ENCODE measurements at regions not wholly inside any gene's neighbourhood (a gene's known extent, or its start where the extent isn't known, plus 50 kb on each side); places are given as distances from the start of the nearest gene placed in this dataset.

- no peak for TF ChIP-seq CTCF (IDR thresholded peaks at IDR 0.05; ENCODE audit: insufficient read depth, low read depth, low read length)
- H3K4me3 ChIP-seq (ENCODE audit: low read depth, low read length): no peak overlapping the region
- DNase-seq (ENCODE audit: low read depth): no peak
- H3K27me3 ChIP-seq (ENCODE audit: control insufficient read depth, insufficient read depth, low read length): no peaks in the 10 kb centered on the region
- H3K36me3 ChIP-seq (ENCODE audit: control insufficient read depth, insufficient read depth, low read length): no peaks in the 10 kb centered on the region
- ChIA-PET POLR2A (no interaction called here), CTCF (no interaction called here)
These were observed 105.7 kb upstream of the SEC61G start for GRCh38 chr7:54864663-54865062.

GRCh38 chr7:54869523-54869922 is 110.5 kb upstream of the SEC61G start:
- no peaks in the 10 kb centered on the region for H3K27me3 ChIP-seq (ENCODE audit: control insufficient read depth, insufficient read depth, low read length)
- no peak for DNase-seq (ENCODE audit: low read depth)

GRCh38 chr7:54874804-54875203 is 115.8 kb upstream of the SEC61G start:
- ChIA-PET POLR2A (interaction anchor here (0.5 kb wide), 1 partner anchor 46 kb away, joined by 4 read pairs; no protein-coding TSS in a partner anchor), CTCF (no interaction called here)
- DNase-seq (ENCODE audit: low read depth): no peak
- H3K4me3 ChIP-seq (ENCODE audit: low read depth, low read length): no peak overlapping the region
- no peaks in the 10 kb centered on the region for H3K27me3 ChIP-seq (ENCODE audit: control insufficient read depth, insufficient read depth, low read length)
- H3K36me3 ChIP-seq (ENCODE audit: control insufficient read depth, insufficient read depth, low read length): no peaks in the 10 kb centered on the region
- no peak for TF ChIP-seq CTCF (IDR thresholded peaks at IDR 0.05; ENCODE audit: insufficient read depth, low read depth, low read length)

More at GRCh38 chr7:54869523-54869922, 110.5 kb upstream of the SEC61G start:
- no peak for TF ChIP-seq CTCF (IDR thresholded peaks at IDR 0.05; ENCODE audit: insufficient read depth, low read depth, low read length)
- H3K4me3 ChIP-seq (ENCODE audit: low read depth, low read length): no peak overlapping the region
- H3K36me3 ChIP-seq (ENCODE audit: control insufficient read depth, insufficient read depth, low read length): no peaks in the 10 kb centered on the region
- CTCF ChIA-PET: interaction anchor here (1.4 kb wide), 1 partner anchor 386 kb away, joined by 3 read pairs; no protein-coding TSS in a partner anchor
- POLR2A ChIA-PET: no interaction called here

- Histone ChIP-seq H3K27me3 (ENCODE audit: control insufficient read depth, insufficient read depth, low read length) (no peaks in the 10 kb centered on the region), H3K4me3 (ENCODE audit: low read depth, low read length) (no peak overlapping the region), H3K36me3 (ENCODE audit: control insufficient read depth, insufficient read depth, low read length) (no peaks in the 10 kb centered on the region)
- CTCF ChIA-PET: interaction anchor here (0.7 to 2.8 kb wide), 7 partner anchors 10 to 377 kb away, joined by 3 to 24 read pairs (median 5); no protein-coding TSS in a partner anchor
- no peak for DNase-seq (ENCODE audit: low read depth)
- no peak for TF ChIP-seq CTCF (IDR thresholded peaks at IDR 0.05; ENCODE audit: insufficient read depth, low read depth, low read length)
- POLR2A ChIA-PET: no interaction called here
These were observed 118.7 kb upstream of the SEC61G start for GRCh38 chr7:54877683-54878082.

- Histone ChIP-seq H3K27me3 (ENCODE audit: control insufficient read depth, insufficient read depth, low read length) (no peaks in the 10 kb centered on the region), H3K4me3 (ENCODE audit: low read depth, low read length) (no peak overlapping the region), H3K36me3 (ENCODE audit: control insufficient read depth, insufficient read depth, low read length) (no peaks in the 10 kb centered on the region)
- TF ChIP-seq CTCF (IDR thresholded peaks at IDR 0.05; ENCODE audit: insufficient read depth, low read depth, low read length): no peak
- ChIA-PET POLR2A (no interaction called here), CTCF (interaction anchor here (1.1 to 2.8 kb wide), 6 partner anchors 9 to 376 kb away, joined by 3 to 24 read pairs (median 5); no protein-coding TSS in a partner anchor)
- DNase-seq (ENCODE audit: low read depth): no peak
These were observed 119.3 kb upstream of the SEC61G start for GRCh38 chr7:54878339-54878738.
